ENCODE measurements at regions not wholly inside any gene's neighbourhood (a gene's known extent, or its start where the extent isn't known, plus 50 kb on each side); places are given as distances from the start of the nearest gene placed in this dataset.

DNA sequence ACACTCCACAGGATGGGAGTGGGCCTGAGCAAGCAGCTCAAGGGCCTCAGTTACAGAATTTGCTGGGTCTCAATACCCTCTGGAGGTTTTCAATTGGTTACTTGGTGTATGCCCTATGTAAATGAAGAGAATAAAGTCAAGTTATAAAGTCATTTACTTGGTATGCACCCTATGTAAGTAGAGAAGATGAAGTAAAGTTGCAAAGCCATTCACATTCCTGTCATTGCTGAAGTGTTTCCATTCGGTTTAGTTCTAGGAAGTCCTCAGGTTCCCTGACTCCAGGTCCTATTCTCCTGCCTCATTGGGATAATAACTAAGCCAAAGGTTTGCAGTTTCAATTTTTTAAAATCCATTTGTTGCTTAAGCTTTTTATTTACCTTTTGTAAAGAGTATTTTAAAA lies 272.6 kb upstream of the NPSR1 start:
- Mint-ChIP-seq H3K4me3 (ENCODE audit: unreplicated experiment) (no peak overlapping the region), H3K27ac (ENCODE audit: unreplicated experiment) (no peak overlapping the region), H3K27me3 (ENCODE audit: unreplicated experiment) (peaks cover 2% of the 10 kb centered on the region), H3K9me3 (ENCODE audit: unreplicated experiment) (peaks cover 20% of the 10 kb centered on the region), H3K36me3 (ENCODE audit: unreplicated experiment) (no peaks in the 10 kb centered on the region), H3K4me1 (ENCODE audit: unreplicated experiment) (peaks cover 3% of the 10 kb centered on the region)
- TF ChIP-seq, protein P1, sequence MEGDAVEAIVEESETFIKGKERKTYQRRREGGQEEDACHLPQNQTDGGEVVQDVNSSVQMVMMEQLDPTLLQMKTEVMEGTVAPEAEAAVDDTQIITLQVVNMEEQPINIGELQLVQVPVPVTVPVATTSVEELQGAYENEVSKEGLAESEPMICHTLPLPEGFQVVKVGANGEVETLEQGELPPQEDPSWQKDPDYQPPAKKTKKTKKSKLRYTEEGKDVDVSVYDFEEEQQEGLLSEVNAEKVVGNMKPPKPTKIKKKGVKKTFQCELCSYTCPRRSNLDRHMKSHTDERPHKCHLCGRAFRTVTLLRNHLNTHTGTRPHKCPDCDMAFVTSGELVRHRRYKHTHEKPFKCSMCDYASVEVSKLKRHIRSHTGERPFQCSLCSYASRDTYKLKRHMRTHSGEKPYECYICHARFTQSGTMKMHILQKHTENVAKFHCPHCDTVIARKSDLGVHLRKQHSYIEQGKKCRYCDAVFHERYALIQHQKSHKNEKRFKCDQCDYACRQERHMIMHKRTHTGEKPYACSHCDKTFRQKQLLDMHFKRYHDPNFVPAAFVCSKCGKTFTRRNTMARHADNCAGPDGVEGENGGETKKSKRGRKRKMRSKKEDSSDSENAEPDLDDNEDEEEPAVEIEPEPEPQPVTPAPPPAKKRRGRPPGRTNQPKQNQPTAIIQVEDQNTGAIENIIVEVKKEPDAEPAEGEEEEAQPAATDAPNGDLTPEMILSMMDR (IDR thresholded peaks at IDR 0.05) = no peak
- no peak for DNase-seq (ENCODE audit: extremely low spot score, unreplicated experiment)

- no peak overlapping the region for H3K27ac Mint-ChIP-seq (ENCODE audit: unreplicated experiment)
- no peak overlapping the region for H3K4me3 Mint-ChIP-seq (ENCODE audit: unreplicated experiment)
- TF ChIP-seq, protein P1 (IDR thresholded peaks at IDR 0.05) = no peak
- DNase-seq (ENCODE audit: extremely low spot score, unreplicated experiment) = no peak
- H3K9me3 Mint-ChIP-seq (ENCODE audit: unreplicated experiment) = peaks cover under 1% of the 10 kb centered on the region
- no peaks in the 10 kb centered on the region for H3K36me3 Mint-ChIP-seq (ENCODE audit: unreplicated experiment)
- peaks cover 3% of the 10 kb centered on the region for H3K4me1 Mint-ChIP-seq (ENCODE audit: unreplicated experiment)
- peaks cover 2% of the 10 kb centered on the region for H3K27me3 Mint-ChIP-seq (ENCODE audit: unreplicated experiment)
Observed at GRCh38 chr7:34389332-34390078, 268.5 kb upstream of the NPSR1 start.

DNA sequence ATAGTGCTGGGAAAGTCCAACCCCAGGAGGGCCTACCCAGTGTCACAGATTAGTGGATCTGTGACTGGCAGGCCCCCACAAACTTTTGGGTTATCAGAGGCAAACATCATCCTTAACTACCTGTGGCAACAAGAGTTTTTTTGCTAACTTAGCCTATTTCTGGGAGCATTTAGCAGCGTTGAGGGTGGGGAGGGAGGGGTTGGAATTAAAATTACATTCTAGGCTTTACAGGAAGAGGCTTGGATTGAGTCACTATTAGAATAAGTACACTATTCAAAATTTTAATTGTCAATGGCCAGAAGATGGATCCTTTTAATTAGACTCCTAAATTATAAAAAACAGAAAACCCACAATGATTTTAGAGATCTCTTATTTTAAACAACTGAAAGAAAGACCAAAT lies 267.9 kb upstream of the NPSR1 start:
- H3K36me3 Mint-ChIP-seq (ENCODE audit: unreplicated experiment) = no peaks in the 10 kb centered on the region
- DNase-seq (ENCODE audit: extremely low spot score, unreplicated experiment) = no peak
- TF ChIP-seq, protein P1 (IDR thresholded peaks at IDR 0.05) = no peak
- peaks cover 2% of the 10 kb centered on the region for H3K4me1 Mint-ChIP-seq (ENCODE audit: unreplicated experiment)
- no peaks in the 10 kb centered on the region for H3K9me3 Mint-ChIP-seq (ENCODE audit: unreplicated experiment)
- H3K4me3 Mint-ChIP-seq (ENCODE audit: unreplicated experiment) = no peak overlapping the region
- H3K27ac Mint-ChIP-seq (ENCODE audit: unreplicated experiment) = no peak overlapping the region
- H3K27me3 Mint-ChIP-seq (ENCODE audit: unreplicated experiment) = peaks cover 2% of the 10 kb centered on the region

GRCh38 chr7:34392972-34393371 lies 265.0 kb upstream of the NPSR1 start:
- Mint-ChIP-seq H3K4me1 (ENCODE audit: unreplicated experiment) (no peaks in the 10 kb centered on the region), H3K27me3 (ENCODE audit: unreplicated experiment) (no peaks in the 10 kb centered on the region), H3K9me3 (ENCODE audit: unreplicated experiment) (no peaks in the 10 kb centered on the region), H3K36me3 (ENCODE audit: unreplicated experiment) (no peaks in the 10 kb centered on the region), H3K27ac (ENCODE audit: unreplicated experiment) (no peak overlapping the region), H3K4me3 (ENCODE audit: unreplicated experiment) (no peak overlapping the region)
- TF ChIP-seq, protein P1 (IDR thresholded peaks at IDR 0.05) = no peak
- no peak for DNase-seq (ENCODE audit: extremely low spot score, unreplicated experiment)

- Mint-ChIP-seq H3K36me3 (ENCODE audit: unreplicated experiment) (no peaks in the 10 kb centered on the region), H3K27me3 (ENCODE audit: unreplicated experiment) (no peaks in the 10 kb centered on the region), H3K27ac (ENCODE audit: unreplicated experiment) (no peak overlapping the region), H3K4me3 (ENCODE audit: unreplicated experiment) (no peak overlapping the region), H3K4me1 (ENCODE audit: unreplicated experiment) (no peaks in the 10 kb centered on the region), H3K9me3 (ENCODE audit: unreplicated experiment) (no peaks in the 10 kb centered on the region)
- TF ChIP-seq, protein P1 (IDR thresholded peaks at IDR 0.05) = no peak
- DNase-seq (ENCODE audit: extremely low spot score, unreplicated experiment) = no peak
Observed at GRCh38 chr7:34396437-34397064, 261.5 kb upstream of the NPSR1 start.
